Upper lobe of left lung (tissue), 6 donors: ENCODE measurements at regions not wholly inside any gene's neighbourhood (a gene's known extent, or its start where the extent isn't known, plus 50 kb on each side); places are given as distances from the start of the nearest gene placed in this dataset.
"Not testable (repeated sequence)": the region's sequence is repeated elsewhere in the genome, so short reads cannot be mapped to it uniquely, and the experiment has no call there.

Source experiments
- ATAC-seq, 2 donors: fragments of 200-7000 bp; cut with Tn5 transposase; one replicate each; pipeline ENCODE4 v1.9.1; 2022; ENCODE audit warnings: mild to moderate bottlenecking in 2 of 2, moderate library complexity in 2 of 2; ENCODE audit not compliant: low FRiP score in 2 of 2
- DNase-seq, 2 donors: peaks; one replicate each; pipeline ENCODE4 v3.0.0-alpha.2; 2019 to 2020
- H3K27ac ChIP-seq, 4 donors: fragments of 200-600 bp; sonication (generic); one replicate each; pipeline ENCODE4 v1.5.1; 2016 to 2019
- H3K27me3 ChIP-seq, 4 donors: fragments of 200-600 bp; sonication (generic); one replicate each; pipeline ENCODE4 v1.5.1; 2017 to 2019
- H3K36me3 ChIP-seq, 4 donors: fragments of 200-600 bp; sonication (generic); one replicate each; pipeline ENCODE4 v1.5.1; 2016 to 2019
- H3K4me1 ChIP-seq, 4 donors: fragments of 200-600 bp; sonication (generic); one replicate each; pipeline ENCODE4 v1.5.1; 2018 to 2019
- H3K4me3 ChIP-seq, 4 donors: fragments of 200-600 bp; sonication (generic); one replicate each; pipeline ENCODE4 v1.5.1; 2017 to 2019; ENCODE audit warnings: mild to moderate bottlenecking in 2 of 4, moderate library complexity in 1 of 4
- H3K9me3 ChIP-seq, 4 donors: fragments of 200-600 bp; sonication (generic); one replicate each; pipeline ENCODE4 v1.5.1; 2018 to 2019
- CTCF ChIP-seq, 6 experiments: fragments of 450-650 bp in 4 of 6; fragments of 200-600 bp in 2 of 6; sonication (generic) in 2 of 6; IDR thresholded peaks; one replicate each; pipeline ENCODE4 v1.5.1; 2016 to 2019; ENCODE audit warnings: antibody characterized with exemption in 6 of 6
- EP300 ChIP-seq, 4 donors: sonication (generic); formaldehyde crosslinking; IDR thresholded peaks; one replicate each; pipeline ENCODE4 v1.5.1; 2017; ENCODE audit warnings: antibody characterized with exemption in 4 of 4, control low read depth in 2 of 4
- POLR2A ChIP-seq, 4 donors: fragments of 450-650 bp; IDR thresholded peaks; one replicate each; pipeline ENCODE4 v1.5.1; 2016 to 2017; ENCODE audit warnings: antibody characterized with exemption in 4 of 4, mild to moderate bottlenecking in 2 of 4
- POLR2AphosphoS5 ChIP-seq, 2 donors: sonication (generic); formaldehyde crosslinking; IDR thresholded peaks; one replicate each; pipeline ENCODE4 v1.5.1; 2017; ENCODE audit warnings: antibody characterized with exemption in 2 of 2
- WGBS, 2 donors: methylation state at CpG; one replicate each; pipeline ENCODE4 v1.1.5; 2017 to 2018; 5-methylcytosine and 5-hydroxymethylcytosine counted together
- donor health status: DM: no; HTN: no; CAD: no; lungs with moderate emphysema.
- donor health status: DM: no; HTN: yes; CAD: no; lungs with severe emphysema.

- TF ChIP-seq POLR2AphosphoS5 (IDR thresholded peaks at IDR 0.05): no peak
- no peak for TF ChIP-seq CTCF (IDR thresholded peaks at IDR 0.05)
- TF ChIP-seq EP300 (IDR thresholded peaks at IDR 0.05): no peak
- TF ChIP-seq POLR2A (IDR thresholded peaks at IDR 0.05): no peak
- H3K4me1 ChIP-seq: peaks cover 0 to 9% (median 3%) of the 10 kb centered on the region in 4 donors
- 85 to 86% methylated on average over 3 to 6 of the region's 6 CpGs for WGBS, 2 donors
- ATAC-seq (no peak), DNase-seq (no peak)
- H3K36me3 ChIP-seq: no peaks in the 10 kb centered on the region
- H3K27me3 ChIP-seq: no peaks in the 10 kb centered on the region
- H3K4me3 ChIP-seq: no peak overlapping the region
- H3K9me3 ChIP-seq: no peaks in the 10 kb centered on the region
- no peak overlapping the region for H3K27ac ChIP-seq
These were observed 55.3 kb upstream of the PRR5 start for GRCh38 chr22:44646668-44647067.

- H3K27me3 ChIP-seq: no peaks in the 10 kb centered on the region
- no peak overlapping the region for H3K27ac ChIP-seq
- DNase-seq: no peak
- TF ChIP-seq CTCF (IDR thresholded peaks at IDR 0.05): no peak
- no peak for TF ChIP-seq POLR2AphosphoS5 (IDR thresholded peaks at IDR 0.05)
- TF ChIP-seq POLR2A (IDR thresholded peaks at IDR 0.05): no peak
- TF ChIP-seq EP300 (IDR thresholded peaks at IDR 0.05): no peak
- peaks cover 0 to 9% (median 3%) of the 10 kb centered on the region in 4 donors for H3K4me1 ChIP-seq
- no peaks in the 10 kb centered on the region for H3K36me3 ChIP-seq
- no peak for ATAC-seq
- 96 to 97% methylated on average over 9 to 13 of the region's 13 CpGs for WGBS, 2 donors
- H3K9me3 ChIP-seq: no peaks in the 10 kb centered on the region
- no peak overlapping the region for H3K4me3 ChIP-seq
These were observed 55.9 kb upstream of the PRR5 start for GRCh38 chr22:44646141-44646540.

GRCh38 chr22:44645531-44645930 is 56.5 kb upstream of the PRR5 start:
- no peak for ATAC-seq
- no peaks in the 10 kb centered on the region for H3K9me3 ChIP-seq
- no peaks in the 10 kb centered on the region for H3K36me3 ChIP-seq
- 66 to 84% methylated on average over 8 to 11 of the region's 11 CpGs for whole genome bisulfite sequencing, 2 donors
- H3K27me3 ChIP-seq: no peaks in the 10 kb centered on the region
- H3K4me1 ChIP-seq: peaks cover 0 to 9% (median 3%) of the 10 kb centered on the region in 4 donors
- H3K4me3 ChIP-seq: no peak overlapping the region
- no peak overlapping the region for H3K27ac ChIP-seq
- no peak for TF ChIP-seq EP300 (IDR thresholded peaks at IDR 0.05)
- TF ChIP-seq POLR2AphosphoS5 (IDR thresholded peaks at IDR 0.05): no peak
- TF ChIP-seq POLR2A (IDR thresholded peaks at IDR 0.05): no peak
- TF ChIP-seq CTCF (IDR thresholded peaks at IDR 0.05): no peak
- DNase-seq: no peak

- 62% methylated on average over 4 of the region's 4 CpGs for WGBS, 2 donors
- TF ChIP-seq POLR2A (IDR thresholded peaks at IDR 0.05): no peak
- TF ChIP-seq CTCF (IDR thresholded peaks at IDR 0.05): no peak
- TF ChIP-seq POLR2AphosphoS5 (IDR thresholded peaks at IDR 0.05): no peak
- no peak for TF ChIP-seq EP300 (IDR thresholded peaks at IDR 0.05)
- Histone ChIP-seq H3K27me3 (no peaks in the 10 kb centered on the region), H3K4me3 (no peak overlapping the region), H3K36me3 (no peaks in the 10 kb centered on the region), H3K4me1 (peaks cover 0 to 9% (median 3%) of the 10 kb centered on the region in 4 donors), H3K27ac (no peak overlapping the region), H3K9me3 (no peaks in the 10 kb centered on the region)
- DNase-seq (no peak), ATAC-seq (no peak)
These were observed 56.9 kb upstream of the PRR5 start for GRCh38 chr22:44645083-44645482.

- H3K4me1 ChIP-seq, ATAC-seq, H3K27ac ChIP-seq, H3K36me3 ChIP-seq, H3K4me3 ChIP-seq, H3K27me3 ChIP-seq, DNase-seq, H3K9me3 ChIP-seq: not testable (repeated sequence)
- WGBS, 2 donors: 87% methylated on average over 19 of the region's 19 CpGs
These were observed 58.4 kb upstream of the PRR5 start for GRCh38 chr22:44643526-44644101.
